GM18498 (cell line): ENCODE measurements at regions not wholly inside any gene's neighbourhood (a gene's known extent, or its start where the extent isn't known, plus 50 kb on each side); places are given as distances from the start of the nearest gene placed in this dataset.
"Not testable (repeated sequence)": the region's sequence is repeated elsewhere in the genome, so short reads cannot be mapped to it uniquely, and the experiment has no call there.

Experiments used
- ATAC-seq: cut with Tn5 transposase; IDR thresholded peaks from one replicate; pipeline ENCODE4 v1.9.1; 2021; ENCODE audit warnings: mild to moderate bottlenecking, moderate library complexity; ENCODE audit not compliant: unreplicated experiment

DNA sequence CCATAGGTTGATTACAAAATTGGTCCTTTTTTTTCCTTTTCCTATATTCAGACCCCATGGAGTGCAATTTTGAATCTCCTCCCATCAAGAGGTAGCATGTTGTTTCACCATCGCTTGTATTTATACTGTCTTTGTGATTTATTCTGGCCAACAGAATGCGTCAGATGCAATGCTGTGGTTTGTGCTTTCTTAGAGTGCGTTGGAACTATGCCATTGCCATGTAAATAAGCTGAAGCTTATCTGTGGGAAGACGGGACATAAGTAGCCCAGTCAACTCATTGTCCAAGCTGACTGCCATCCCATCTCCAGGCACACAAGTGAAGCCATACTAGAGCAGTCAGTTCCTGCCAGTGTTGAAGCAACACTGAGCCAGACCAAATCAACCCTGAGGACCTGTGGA lies 1339.3 kb upstream of the GOT2 start:
- no peak for ATAC-seq

DNA sequence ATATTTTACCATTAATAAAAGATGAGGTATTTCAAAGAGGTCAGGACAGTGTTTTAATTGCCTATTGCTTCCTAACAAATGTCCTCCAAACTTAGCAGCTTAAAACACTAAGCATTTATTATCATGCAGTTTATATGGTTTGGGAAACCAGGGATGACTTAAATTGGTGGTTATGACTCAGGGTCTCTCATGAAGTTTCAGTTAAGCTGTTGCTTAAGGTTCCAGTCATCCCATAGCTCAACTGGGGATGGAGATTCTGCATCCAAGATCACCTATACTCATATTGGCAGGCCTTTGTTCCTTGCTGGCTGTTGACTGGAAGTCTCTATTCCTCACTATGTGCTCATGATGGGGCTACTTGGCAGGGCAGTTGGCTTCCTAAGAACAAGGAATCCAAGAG lies 1329.9 kb upstream of the GOT2 start:
- ATAC-seq: no peak

DNA sequence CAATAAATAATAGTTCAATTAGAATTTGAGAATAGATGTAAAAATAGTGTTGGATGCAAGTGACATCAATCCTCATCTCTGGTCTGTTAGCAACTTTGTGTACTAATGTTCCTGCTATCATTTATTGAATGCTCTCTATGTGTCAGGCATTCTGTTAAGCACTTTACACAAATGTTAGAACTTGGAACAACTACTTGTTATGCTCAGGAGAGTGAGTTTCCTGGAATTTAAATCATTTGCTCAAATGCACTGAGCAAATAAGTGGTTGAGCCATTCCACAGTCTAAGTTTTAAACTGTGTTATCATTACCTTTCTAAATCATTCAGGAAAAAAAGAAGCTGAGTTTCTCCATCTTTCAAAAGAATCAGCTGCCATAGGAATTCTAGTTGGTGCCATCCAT lies 1327.3 kb upstream of the GOT2 start:
- no peak for ATAC-seq

DNA sequence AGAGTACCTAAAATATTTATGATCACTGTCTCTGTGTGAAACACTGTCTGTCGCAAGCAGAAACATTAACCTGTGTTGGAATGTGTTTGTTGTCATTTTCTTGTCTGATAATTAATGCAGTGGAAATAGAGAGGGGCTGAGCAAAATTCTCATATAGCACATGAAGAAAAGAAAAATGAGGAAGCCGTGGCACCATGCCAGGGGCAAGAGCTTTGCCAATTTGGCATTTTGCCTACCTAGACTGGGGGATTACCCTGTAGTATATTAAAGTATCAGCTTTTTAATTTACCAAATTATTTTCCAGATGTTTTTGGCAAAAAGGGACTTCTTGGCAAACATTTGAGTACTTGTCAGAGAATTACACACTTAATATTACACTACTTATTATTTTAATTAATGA lies 1326.6 kb upstream of the GOT2 start:
- ATAC-seq: no peak

DNA sequence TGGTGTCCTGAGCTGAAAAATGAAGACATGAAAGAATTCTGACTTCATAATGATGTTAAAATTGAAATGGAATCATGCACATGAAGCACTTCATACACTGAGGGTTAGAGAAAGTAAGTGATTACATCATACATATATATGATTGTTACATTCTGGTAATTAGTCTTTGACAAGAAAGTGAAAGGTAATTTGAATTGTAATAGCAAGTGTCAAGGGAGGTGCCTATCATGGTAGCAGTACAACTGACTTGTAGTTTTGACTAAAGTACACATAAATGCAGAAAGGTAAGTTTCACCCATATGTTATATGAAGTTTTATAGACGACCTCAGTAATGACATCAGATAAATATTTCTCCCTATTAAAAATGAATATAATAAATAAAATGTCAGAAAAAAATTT lies 1325.0 kb upstream of the GOT2 start:
- no peak for ATAC-seq

DNA sequence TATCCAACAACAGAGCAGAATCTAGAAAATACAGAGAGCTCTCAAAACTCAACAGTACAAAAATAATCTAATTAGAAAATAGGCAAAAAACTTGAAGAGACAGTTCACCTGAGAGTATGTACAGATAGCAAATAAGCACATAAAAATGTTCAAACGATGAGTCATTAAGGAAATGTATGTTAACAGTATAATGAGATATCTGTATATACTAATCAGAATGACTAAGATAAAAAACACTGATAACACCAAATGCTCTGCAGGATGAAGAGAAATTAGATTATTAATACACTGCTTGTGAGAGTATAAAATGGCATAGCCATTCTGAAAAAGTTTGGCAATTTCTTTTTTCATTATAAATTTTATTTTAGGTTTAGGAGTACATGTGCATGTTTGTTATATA lies 1307.6 kb upstream of the GOT2 start:
- ATAC-seq: no peak

DNA sequence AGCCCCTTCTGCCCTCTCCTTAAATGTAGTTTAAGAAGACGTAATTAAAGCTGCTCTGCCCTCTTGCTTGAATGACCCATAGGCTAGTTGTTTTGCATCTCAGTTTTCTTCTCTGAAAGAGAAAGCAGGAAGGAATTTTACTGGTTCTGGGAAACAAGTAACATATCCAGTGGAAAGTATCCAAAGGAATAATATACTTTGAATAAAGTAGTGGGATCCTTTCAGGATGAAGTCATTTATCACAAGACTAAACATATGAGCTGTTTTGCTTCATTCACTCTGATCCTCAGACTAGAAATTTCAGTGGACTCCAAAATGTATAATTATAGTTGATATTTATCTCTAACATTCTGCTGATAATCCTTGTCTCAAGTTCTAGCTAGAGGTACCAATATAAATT lies 1297.6 kb upstream of the GOT2 start:
- ATAC-seq: no peak

DNA sequence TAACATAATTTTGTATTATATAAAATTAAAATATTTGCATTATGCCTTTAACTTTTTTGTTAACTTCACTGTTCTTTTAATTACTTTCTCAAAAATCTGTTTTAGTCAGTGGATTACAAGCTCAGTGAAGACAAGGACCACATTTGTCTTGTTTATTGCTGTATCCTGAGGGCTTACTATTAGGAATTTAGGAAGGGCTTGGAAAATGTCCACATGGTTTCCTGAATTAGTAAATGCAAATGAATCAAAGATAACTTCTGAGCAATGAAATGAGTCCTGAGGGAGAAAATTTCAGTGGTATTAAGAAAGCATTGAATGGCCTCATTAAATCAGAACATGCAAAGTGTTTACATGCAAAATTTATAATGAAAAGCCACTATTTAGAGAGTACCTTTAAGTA lies 1293.2 kb upstream of the GOT2 start:
- no peak for ATAC-seq

DNA sequence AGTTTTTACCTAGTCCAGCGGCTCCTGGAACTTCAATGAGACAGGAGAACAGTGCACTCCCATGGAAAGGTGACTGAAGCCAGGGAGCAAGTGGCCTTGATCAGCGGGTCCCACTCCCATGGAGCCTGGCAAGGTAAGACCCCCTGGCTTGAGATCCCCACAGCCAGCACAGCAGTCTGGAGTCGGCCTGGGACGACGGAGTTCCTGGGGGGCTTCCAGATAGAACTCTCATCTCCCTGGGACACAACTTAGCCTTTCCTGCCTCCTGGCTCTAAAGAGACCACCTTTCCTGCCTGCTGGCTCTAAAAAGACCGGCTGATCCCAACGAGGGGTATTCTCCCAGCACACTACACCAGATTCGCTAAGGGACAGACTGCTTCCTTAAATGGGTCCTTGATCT lies 1279.0 kb upstream of the GOT2 start:
- ATAC-seq: no peak

DNA sequence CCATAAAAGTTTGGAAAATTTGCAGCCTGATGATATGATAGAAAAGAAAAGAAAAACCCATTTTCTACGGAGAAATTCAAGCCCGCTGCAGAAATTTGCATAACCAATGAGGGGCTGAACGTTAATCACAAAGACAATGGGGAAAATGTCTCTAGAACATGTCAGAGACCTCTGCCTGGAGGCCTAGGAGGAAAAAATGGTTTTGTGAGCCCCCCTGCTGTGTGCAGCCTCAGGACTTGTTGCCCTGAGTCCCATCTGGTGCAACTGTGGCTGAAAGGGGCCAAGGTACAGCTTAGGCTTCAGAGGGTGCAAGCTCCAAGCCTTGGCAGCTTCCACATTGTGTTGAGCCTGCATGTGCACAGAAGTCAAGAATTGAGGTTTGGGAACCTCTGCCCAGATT lies 1267.4 kb upstream of the GOT2 start:
- no peak for ATAC-seq

DNA sequence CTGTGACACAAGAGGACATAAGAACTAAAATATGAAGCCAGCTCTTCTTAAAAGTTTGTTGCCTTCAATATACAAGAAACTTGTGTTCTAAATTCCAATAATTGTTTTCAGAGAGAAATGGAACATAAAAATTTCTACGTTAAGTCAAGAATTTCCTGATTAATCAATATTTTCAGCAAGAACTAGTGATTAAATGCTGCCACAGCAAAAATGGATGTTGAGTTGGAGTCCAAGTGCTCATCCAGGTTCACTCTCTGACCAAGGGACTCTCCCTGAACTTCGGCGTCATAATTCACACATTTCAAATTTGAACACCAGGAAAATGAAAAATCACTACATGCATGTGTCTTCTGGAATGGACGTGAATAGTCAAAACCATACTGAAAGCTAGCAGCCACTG lies 1263.6 kb upstream of the GOT2 start:
- ATAC-seq: no peak

DNA sequence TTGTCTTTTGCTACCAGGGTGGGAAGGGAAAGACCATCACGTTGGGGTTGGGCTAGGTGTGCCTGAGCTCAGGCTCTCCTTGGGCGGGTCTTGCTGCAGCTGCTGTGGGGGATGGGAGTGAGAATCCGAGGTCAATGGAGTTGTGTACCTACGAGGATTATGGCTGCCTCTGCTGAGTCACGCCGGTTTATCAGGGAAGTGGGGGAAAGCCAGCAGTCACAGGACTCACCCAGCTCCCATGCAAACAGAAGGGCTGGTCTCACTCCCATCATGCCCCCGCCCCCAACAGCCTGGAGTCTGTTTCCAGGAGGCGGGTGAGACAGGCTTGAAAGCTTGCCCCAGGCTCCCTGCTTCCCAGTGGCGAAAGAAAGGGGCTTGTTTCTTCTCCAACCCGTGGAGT lies 1259.0 kb upstream of the GOT2 start:
- no peak for ATAC-seq

DNA sequence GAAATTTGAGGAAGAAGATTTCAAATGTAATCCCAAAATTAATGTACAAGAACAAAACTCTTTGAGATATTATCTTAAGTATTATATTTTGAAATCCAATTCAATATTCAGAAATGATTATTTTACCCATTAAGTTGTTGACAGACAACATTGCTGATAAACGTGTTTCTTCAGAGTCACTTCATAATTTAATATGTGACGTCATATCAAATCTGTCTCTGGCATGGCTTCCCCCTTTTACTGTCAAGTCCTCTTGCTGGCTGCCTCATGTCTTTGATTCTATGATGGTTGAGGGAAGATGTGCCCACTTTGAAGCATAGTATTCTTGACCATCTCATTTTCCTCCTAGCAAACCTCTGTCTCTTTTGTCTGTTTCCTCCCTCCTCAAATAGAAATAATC lies 1257.1 kb upstream of the GOT2 start:
- no peak for ATAC-seq

DNA sequence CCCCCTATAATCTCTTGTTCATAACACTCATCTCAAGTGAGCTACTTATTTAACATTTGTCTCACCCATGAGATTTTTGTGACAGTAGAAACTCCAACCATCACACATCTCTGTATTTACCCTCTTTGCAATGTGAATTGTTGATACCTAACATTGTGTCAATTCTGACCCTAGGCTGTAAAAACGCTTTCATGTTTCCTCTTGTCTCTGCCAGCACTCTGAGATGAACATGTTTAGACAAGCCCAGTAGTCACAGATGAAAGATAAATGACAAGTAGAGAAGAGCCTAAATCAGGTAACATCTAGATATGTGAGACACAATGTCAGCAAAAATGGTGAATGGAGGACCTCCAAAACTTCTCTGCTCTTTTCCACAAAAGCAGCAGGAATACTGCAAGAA lies 1254.5 kb upstream of the GOT2 start:
- no peak for ATAC-seq

DNA sequence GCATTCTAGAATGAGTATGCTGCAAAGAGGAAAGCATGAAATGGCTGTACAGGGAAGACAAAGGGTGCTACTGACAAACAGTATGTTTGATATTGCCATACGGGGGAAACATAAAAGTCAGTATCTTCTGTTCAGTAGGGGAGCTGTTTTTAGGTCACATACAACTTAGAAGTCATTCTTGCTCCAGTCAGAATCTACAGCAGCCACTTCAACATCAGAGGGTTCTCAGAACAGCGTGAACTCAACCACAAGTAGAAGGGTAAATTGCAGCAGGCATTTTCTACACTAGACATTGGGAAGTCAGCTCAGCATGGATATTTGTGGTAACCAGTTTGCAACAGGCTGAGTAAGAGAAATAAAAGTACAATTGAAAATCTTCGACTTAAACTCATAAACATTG lies 1241.8 kb upstream of the GOT2 start:
- no peak for ATAC-seq

DNA sequence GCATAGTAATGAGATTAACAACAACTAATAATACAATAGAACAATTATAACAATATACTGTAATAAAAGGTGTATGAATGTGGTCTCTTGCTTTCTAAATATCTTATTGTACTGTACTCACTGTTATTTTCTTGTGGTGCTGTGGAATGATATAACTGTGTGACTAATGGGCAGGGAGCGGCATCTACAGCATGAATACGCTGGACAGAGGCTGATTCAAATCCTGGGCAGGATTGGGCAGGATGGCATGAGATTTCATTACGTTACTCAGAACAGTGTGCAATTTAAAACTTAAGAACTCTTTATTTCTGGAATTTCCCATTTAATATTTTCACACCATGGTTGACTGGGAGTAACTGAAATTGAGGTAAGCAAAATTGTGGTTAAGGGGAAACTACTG lies 1239.8 kb upstream of the GOT2 start:
- no peak for ATAC-seq

DNA sequence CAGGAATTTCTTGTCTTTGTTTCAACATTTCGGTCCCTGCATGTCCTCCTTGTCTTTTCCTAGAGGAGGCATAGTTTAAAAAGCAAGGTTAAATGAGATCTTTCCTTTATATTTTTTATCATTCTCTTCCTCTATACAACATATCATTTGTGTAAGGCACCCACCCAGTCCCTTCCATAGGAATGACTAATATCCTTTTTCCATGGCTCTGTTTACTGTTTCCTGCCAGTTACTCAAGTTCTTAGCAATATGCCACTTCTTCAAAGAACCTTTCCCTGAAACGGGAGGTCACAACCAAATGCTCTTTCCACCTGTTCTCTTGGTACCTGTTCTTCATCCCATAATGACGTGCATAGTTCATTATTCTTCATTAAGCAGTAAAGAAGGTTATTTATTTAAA lies 1237.1 kb upstream of the GOT2 start:
- no peak for ATAC-seq

DNA sequence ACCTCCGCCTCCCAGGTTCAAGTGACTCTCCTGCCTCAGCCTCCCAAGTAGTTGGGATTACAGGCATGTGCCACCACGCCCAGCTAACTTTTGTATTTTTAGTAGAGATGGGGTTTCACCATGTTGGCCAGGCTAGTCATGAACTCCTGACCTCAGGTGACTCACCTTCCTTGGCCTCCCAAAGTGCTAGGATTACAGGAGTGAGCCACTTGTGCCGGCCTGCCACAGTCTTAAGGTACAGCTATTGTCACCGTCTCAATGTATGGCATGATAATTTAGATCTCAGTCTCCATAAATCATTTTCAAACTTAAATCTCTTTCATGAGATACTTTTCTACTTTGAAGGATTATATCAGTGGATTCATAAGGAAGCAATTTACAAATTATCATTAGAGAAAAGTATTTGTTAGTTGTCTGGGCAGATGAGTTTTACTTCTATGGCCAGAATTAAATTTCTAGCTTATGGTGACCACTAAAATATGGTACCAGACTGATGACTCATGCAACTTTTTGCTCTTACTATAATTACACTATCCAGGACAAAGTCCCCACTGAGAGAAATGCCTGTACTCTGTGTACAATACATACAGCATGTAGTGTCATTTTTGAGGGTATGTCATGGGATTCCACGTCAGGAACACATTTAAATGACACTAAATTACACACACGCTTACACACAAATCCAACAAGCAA lies 1230.3 kb upstream of the GOT2 start:
- no peak for ATAC-seq

DNA sequence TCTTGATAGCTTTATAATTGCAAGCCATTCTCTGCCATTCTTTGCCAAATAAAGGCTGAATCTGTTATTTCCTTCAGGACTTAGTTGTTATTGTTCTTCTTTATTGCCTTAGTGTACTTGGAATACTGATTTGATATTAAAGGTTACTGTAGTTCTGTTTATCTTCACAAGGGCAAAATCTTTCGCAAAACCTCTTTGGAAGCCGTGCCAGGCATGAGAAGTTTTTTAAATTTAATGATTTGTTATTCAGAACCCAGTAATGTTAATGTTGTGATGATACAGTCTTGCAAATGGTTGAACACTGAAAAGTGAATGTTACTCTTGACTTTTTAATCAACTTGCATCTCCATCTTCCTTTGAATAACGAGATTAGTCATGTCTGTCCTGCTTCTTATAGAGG lies 1225.2 kb upstream of the GOT2 start:
- no peak for ATAC-seq

DNA sequence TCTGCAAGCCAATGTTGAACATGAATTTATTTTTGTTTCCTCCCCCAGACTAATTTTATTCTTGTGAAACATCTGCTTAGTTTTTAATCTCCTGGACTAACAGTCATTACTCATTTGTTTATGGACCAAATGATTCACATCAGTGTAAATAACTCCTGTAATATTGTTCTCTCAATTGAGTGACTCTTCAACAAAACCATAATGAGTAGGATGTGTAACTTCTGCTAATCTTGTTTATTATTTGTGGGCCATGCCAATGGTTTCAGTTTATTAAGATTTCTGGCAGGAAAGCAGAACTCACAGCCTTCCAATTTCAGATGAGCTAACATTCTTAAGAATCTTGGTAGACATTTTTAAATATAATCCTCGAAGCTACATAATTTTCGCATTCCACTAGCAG lies 1216.3 kb upstream of the GOT2 start:
- ATAC-seq: no peak

DNA sequence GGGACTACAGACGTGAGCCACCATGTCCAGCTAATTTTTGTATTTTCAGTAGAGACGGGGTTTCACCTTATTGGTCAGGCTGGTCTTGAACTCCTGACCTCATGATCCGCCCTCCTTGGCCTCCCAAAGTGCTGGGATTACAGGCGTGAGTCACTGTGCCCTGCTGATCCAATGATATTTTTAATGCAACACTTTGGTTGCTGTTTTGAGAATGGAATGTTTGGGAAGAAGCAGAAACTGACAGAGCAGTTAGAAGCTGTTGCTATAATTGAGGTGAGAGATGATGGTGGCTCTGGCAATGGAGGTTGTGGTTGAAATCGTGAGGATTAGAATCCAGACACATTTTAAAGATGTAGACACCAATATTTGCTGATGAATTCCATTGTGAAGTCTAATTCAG lies 1209.9 kb upstream of the GOT2 start:
- ATAC-seq: not testable (repeated sequence)

DNA sequence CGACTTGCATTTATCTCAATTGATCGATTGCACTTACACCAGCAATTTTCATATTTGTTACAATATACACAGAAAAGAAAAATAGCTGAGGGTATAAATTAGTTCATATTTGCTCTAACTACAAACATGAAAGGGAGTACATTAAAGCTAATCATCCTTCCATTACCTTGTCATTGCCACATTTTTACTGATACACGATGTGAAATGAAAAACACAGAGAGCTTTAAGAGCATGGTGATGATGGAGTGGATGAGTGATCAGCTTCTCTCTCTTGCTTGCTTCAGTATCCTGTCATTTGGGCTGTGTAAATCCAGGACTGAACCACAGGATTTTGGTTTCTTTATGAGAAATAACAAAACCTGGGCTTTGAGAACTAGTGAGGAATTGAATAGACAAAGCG lies 1207.5 kb upstream of the GOT2 start:
- ATAC-seq: no peak

DNA sequence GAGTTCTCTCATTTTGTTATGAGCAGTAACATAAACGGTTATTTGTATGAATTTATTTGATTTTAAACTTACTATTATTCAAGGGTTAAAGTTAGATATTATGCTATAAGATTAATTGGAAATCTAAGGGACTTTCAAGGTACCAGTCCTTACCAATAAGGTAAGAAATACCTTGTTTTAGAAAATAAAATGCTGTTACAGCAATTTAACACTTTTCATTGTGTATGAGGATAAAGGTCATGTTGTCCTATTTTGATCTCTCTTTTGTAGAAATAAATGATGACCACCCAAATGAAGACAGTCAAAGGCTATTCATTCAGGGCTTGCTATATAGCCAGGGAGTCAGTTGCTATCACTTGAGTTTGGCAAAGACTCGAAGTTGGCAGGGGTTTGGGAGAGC lies 1185.9 kb upstream of the GOT2 start:
- ATAC-seq: no peak

DNA sequence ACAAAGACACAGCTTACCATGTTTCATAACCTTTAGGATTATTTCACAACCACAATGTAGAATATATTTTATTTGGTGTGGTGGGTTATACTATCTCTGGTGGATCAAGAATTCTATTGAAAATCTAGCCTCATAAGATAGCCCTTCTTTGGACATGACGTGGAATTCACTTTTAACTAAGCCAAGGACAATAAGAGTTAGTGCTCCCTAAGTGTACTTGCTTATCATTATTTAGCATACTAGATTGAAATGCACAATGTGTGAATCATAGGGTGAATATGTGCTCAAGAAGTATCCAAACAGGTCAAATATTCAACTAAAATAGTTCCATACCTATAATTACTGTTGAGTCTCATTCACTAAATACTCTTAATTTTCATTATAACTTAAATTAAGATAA lies 1179.5 kb upstream of the GOT2 start:
- no peak for ATAC-seq
